OCI-LY7 (cell line): ENCODE measurements at regions not wholly inside any gene's neighbourhood (a gene's known extent, or its start where the extent isn't known, plus 50 kb on each side); places are given as distances from the start of the nearest gene placed in this dataset.

Experiments
- EZH2phosphoT487 ChIP-seq: fragments of 200-600 bp; sonication (generic); IDR thresholded peaks from 2 replicates; pipeline ENCODE4 v1.6.1; 2018; ENCODE audit warnings: low read depth, borderline replicate concordance, mild to moderate bottlenecking, mixed run types, antibody characterized with exemption, low read length, moderate library complexity, mixed read lengths
- TF ChIP-seq, protein P1 (sequence below): fragments of 200-600 bp; sonication (generic); conservative IDR thresholded peaks from 2 replicates; pipeline ENCODE4 v1.5.1; 2014; ENCODE audit warnings: mild to moderate bottlenecking, antibody characterized with exemption, low read length, moderate library complexity, mixed read lengths

DNA sequence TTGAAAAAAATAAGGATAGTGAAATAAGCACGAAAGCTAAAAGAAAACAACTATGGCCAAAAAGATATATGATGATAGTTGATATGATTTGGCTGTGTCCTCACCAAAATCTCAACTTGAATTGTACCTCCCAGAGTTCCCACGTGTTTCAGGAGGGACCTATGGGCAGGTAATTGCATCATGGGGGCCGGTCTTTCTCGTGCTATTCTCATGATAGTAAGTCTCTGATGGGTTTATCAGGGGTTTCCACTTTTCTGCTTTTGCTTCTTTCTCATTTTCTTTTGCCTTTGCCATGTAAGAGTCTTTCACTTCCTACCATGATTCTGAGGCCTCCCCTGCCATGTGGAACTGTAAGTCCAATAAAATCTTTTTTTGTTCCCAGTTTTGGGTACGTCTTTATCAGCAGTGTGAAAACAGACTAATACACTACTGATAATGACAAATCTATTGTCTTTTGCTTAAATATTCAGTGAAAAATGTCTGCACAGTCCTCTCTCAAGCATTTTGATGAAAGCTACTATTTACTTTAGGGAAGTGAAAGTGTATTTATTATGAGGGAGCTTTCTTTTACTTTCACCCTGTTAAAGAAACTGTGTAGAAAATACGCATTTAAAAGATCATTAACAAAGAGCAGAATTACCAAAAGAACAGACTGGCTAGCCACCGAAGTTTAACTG lies 389.1 kb downstream of the HTR1B start:
- TF ChIP-seq, protein P1, sequence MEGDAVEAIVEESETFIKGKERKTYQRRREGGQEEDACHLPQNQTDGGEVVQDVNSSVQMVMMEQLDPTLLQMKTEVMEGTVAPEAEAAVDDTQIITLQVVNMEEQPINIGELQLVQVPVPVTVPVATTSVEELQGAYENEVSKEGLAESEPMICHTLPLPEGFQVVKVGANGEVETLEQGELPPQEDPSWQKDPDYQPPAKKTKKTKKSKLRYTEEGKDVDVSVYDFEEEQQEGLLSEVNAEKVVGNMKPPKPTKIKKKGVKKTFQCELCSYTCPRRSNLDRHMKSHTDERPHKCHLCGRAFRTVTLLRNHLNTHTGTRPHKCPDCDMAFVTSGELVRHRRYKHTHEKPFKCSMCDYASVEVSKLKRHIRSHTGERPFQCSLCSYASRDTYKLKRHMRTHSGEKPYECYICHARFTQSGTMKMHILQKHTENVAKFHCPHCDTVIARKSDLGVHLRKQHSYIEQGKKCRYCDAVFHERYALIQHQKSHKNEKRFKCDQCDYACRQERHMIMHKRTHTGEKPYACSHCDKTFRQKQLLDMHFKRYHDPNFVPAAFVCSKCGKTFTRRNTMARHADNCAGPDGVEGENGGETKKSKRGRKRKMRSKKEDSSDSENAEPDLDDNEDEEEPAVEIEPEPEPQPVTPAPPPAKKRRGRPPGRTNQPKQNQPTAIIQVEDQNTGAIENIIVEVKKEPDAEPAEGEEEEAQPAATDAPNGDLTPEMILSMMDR, result no peak
- no peak for TF ChIP-seq EZH2phosphoT487
